ENCODE measurements at regions not wholly inside any gene's neighbourhood (a gene's known extent, or its start where the extent isn't known, plus 50 kb on each side); places are given as distances from the start of the nearest gene placed in this dataset.
"Not testable (repeated sequence)": the region's sequence is repeated elsewhere in the genome, so short reads cannot be mapped to it uniquely, and the experiment has no call there.

GRCh38 chr9:38342532-38342931, 50.0 kb upstream of the ALDH1B1 start:
- DNase-seq: no peak

- no peak for DNase-seq
Measured at GRCh38 chr9:38342096-38342495, 50.4 kb upstream of the ALDH1B1 start.

GRCh38 chr9:38339496-38339895, 53.0 kb upstream of the ALDH1B1 start:
- no peak for DNase-seq

- no peak for DNase-seq
Measured at GRCh38 chr9:38339087-38339486, 53.4 kb upstream of the ALDH1B1 start.

GRCh38 chr9:38338342-38339018, 54.0 kb upstream of the ALDH1B1 start:
- no peak for DNase-seq

GRCh38 chr9:38337706-38338264, 54.7 kb upstream of the ALDH1B1 start:
- DNase-seq: no peak

GRCh38 chr9:38337181-38337580, 55.3 kb upstream of the ALDH1B1 start:
- no peak for DNase-seq

- DNase-seq: no peak
Measured at GRCh38 chr9:38336341-38336740, 56.2 kb upstream of the ALDH1B1 start.

- DNase-seq: no peak
Measured at GRCh38 chr9:38335686-38336085, 56.8 kb upstream of the ALDH1B1 start.

GRCh38 chr9:38334234-38334633, 58.3 kb upstream of the ALDH1B1 start:
- no peak for DNase-seq

- no peak for DNase-seq
Measured at GRCh38 chr9:38333047-38333446, 59.5 kb upstream of the ALDH1B1 start.

GRCh38 chr9:38332625-38333024, 59.9 kb upstream of the ALDH1B1 start:
- no peak for DNase-seq

GRCh38 chr9:38331141-38331540, 61.4 kb upstream of the ALDH1B1 start:
- DNase-seq: no peak

- DNase-seq: no peak
Measured at GRCh38 chr9:38329968-38330367, 62.5 kb upstream of the ALDH1B1 start.

GRCh38 chr9:38328765-38329164, 63.7 kb upstream of the ALDH1B1 start:
- DNase-seq: no peak

- no peak for DNase-seq
Measured at GRCh38 chr9:38326122-38326521, 66.4 kb upstream of the ALDH1B1 start.

GRCh38 chr9:38324213-38324612, 68.3 kb upstream of the ALDH1B1 start:
- DNase-seq: not testable (repeated sequence)

- DNase-seq: no peak
Measured at GRCh38 chr9:38322937-38323336, 69.6 kb upstream of the ALDH1B1 start.

GRCh38 chr9:38319496-38320173, 72.9 kb upstream of the ALDH1B1 start:
- DNase-seq: no peak

- DNase-seq: no peak
Measured at GRCh38 chr9:38318759-38319495, 73.6 kb upstream of the ALDH1B1 start.

- DNase-seq: no peak
Measured at GRCh38 chr9:38316166-38316780, 76.2 kb upstream of the ALDH1B1 start.

- peak; percentile 56 for DNase-seq
Measured at GRCh38 chr9:38315085-38315595, 77.4 kb upstream of the ALDH1B1 start.

GRCh38 chr9:38313421-38313820, 79.1 kb upstream of the ALDH1B1 start:
- DNase-seq: no peak

Measured in NCI-H187 treated with DMSO at 0.1 percent for 48 hours (cell line).